ENCODE measurements at regions not wholly inside any gene's neighbourhood (a gene's known extent, or its start where the extent isn't known, plus 50 kb on each side); places are given as distances from the start of the nearest gene placed in this dataset.

GRCh38 chr6:125679128-125679527, 70.3 kb upstream of the HEY2 start:
- TF ChIP-seq POLR2A (IDR thresholded peaks at IDR 0.05) (no peak), CTCF (IDR thresholded peaks at IDR 0.05) (no peak)
